ENCODE measurements at regions not wholly inside any gene's neighbourhood (a gene's known extent, or its start where the extent isn't known, plus 50 kb on each side); places are given as distances from the start of the nearest gene placed in this dataset.

DNA sequence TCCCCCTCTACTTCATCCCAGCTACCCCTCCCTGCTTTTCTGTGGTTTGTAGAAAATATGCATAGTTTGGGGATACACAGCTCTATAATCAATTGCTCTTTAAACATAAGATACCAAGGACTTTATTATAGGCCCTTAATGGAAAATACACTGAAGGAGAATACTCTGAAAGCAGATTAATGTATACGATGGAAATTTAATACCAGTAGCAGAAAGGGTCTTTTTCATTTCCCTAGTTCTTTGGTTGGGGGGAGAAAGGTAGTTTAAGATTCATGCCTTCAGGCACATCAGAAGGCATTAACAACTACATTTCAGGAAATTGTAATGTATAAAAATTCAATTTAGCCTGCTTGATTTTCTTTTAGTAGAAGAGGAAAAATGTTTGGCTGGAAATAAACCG is 452.9 kb upstream of the ZNF608 start:
- no peaks in the 10 kb centered on the region for H3K9me3 ChIP-seq (ENCODE audit: control insufficient read depth, low read depth, low read length)
- H3K27ac ChIP-seq (ENCODE audit: low read length), result no peak overlapping the region
- H3K9ac ChIP-seq (ENCODE audit: low read length), result no peak overlapping the region
- no peaks in the 10 kb centered on the region for H3K36me3 ChIP-seq (ENCODE audit: control insufficient read depth, low read depth, low read length)
- no peak overlapping the region for H3K4me3 ChIP-seq (ENCODE audit: low read length)
- H3K27me3 ChIP-seq (ENCODE audit: control insufficient read depth, insufficient read depth, low read length), result no peaks in the 10 kb centered on the region
- peaks cover 38% of the 10 kb centered on the region for H3K4me1 ChIP-seq (ENCODE audit: control insufficient read depth, low read depth, low read length)

DNA sequence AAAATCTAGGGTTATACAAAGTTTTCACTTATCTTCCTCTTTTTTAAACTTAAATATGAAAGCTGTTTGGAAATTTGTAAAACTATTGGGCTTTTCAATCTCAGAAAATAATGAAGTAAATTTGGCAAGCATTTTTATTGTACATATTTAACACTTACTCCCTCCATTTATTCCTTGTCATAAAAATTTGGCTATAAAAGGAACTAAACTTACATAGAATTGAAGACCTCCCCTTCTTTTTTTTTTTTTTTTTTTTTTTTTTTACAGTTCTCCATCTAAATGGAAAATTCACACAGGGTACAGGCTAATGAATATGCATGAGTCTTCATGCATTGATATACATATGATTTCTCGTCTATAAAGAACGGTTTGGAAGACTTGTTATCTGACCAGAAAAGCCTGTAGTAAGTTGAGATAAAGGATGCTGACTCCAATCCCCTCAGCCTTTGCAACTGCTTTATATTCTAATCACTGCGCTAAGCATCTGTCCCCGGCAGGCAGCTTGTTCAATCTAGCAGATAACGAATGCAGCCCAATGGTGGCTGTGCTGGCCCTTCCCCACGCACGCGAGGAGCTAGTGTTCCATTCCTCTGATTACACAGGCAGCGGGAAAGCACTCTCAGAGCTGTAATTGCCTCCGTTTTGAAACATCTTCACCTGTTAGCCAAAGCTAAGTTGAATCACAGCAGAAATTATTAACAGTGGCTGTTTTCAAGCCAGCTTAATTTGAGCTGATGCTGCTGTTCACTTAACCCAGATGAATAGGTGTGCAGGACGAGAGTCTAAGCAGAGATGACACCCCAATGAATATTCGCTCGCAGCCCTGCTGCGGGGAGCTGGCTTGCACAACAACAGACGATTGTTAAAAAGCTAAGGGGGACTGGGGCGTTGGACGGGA is 453.8 kb upstream of the ZNF608 start:
- Histone ChIP-seq H3K4me3 (ENCODE audit: low read length) (peak overlapping the region; percentile 36), H3K9me3 (ENCODE audit: control insufficient read depth, low read depth, low read length) (no peaks in the 10 kb centered on the region), H3K9ac (ENCODE audit: low read length) (no peak overlapping the region), H3K4me1 (ENCODE audit: control insufficient read depth, low read depth, low read length) (peaks cover 38% of the 10 kb centered on the region), H3K27ac (ENCODE audit: low read length) (no peak overlapping the region), H3K27me3 (ENCODE audit: control insufficient read depth, insufficient read depth, low read length) (no peaks in the 10 kb centered on the region), H3K36me3 (ENCODE audit: control insufficient read depth, low read depth, low read length) (no peaks in the 10 kb centered on the region)

DNA sequence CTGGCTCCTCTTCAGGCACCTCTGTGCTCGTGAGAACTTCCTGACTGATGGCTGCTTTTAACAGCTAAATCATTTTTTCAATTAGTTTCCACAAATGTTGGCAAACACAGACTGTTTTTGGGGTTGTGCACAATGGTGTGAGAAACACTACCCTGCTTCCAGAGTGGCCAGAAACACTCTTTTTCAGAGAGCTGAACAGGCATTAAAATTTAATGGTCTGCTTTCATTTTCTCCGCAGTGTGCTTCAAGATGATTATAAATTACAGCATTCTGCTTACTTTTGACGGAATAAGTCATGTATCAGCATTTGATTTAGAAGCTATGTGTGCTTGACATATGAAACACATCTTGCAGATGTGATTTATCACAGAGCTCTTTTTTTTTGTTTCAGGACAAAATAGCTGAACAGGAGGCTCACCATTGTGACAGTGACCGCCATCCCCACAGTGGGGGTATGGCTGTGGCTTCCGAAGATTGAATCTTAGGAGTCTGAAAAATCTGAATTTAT is 454.5 kb upstream of the ZNF608 start:
- peaks cover 41% of the 10 kb centered on the region for H3K4me1 ChIP-seq (ENCODE audit: control insufficient read depth, low read depth, low read length)
- H3K9ac ChIP-seq (ENCODE audit: low read length), result no peak overlapping the region
- H3K27me3 ChIP-seq (ENCODE audit: control insufficient read depth, insufficient read depth, low read length), result no peaks in the 10 kb centered on the region
- peak overlapping the region; percentile 36 for H3K4me3 ChIP-seq (ENCODE audit: low read length)
- H3K27ac ChIP-seq (ENCODE audit: low read length), result no peak overlapping the region
- no peaks in the 10 kb centered on the region for H3K36me3 ChIP-seq (ENCODE audit: control insufficient read depth, low read depth, low read length)
- no peaks in the 10 kb centered on the region for H3K9me3 ChIP-seq (ENCODE audit: control insufficient read depth, low read depth, low read length)

DNA sequence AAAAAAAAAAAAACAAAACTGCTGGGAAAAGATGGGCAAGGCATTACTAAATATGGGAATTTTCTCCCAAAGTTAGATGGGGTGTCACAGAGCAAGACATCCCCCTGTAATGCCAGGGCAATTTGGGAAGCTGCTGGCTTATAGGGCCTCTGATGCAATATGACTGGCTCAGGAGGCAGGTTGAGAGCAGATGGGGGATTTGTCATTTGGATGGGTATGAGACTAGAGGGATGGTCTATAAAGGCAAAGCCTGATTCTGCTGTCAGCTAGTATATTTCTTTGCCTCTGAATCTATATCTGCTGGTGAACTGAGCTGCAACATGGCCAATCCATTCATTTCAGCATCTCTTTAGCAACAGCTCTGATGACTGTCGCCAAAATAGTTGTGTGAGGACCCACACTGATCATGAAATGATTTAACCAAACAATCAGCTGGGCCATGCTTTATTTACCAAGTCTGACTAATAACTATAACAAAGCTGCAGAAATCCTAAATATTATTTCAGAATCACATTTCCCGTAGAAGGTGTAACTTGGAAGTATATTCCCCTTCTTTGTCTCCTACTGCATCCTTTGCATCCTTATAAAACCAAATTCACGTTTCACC is 455.1 kb upstream of the ZNF608 start:
- Histone ChIP-seq H3K9me3 (ENCODE audit: control insufficient read depth, low read depth, low read length) (no peaks in the 10 kb centered on the region), H3K9ac (ENCODE audit: low read length) (no peak overlapping the region), H3K36me3 (ENCODE audit: control insufficient read depth, low read depth, low read length) (no peaks in the 10 kb centered on the region), H3K27me3 (ENCODE audit: control insufficient read depth, insufficient read depth, low read length) (no peaks in the 10 kb centered on the region), H3K4me3 (ENCODE audit: low read length) (no peak overlapping the region), H3K27ac (ENCODE audit: low read length) (no peak overlapping the region), H3K4me1 (ENCODE audit: control insufficient read depth, low read depth, low read length) (peaks cover 44% of the 10 kb centered on the region)

DNA sequence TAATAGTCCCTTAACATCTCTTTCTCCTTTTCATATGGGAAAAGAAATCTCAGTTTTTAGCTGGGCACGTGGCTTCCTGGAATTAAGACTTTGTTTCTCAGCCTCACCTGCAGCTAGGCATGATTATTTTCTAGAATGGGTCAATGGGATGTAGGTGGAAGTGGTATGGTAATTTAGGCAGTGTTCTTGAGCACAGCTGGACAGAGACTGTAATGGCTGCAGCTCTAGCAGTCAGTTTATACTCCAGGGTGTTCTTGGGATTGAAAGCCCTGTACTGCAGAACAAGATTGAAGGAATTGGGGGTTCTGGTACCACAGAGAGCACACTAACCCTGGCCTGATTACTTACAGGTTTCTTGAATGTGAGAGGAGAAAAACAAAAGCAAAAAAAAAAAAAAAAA is 455.9 kb upstream of the ZNF608 start:
- H3K9me3 ChIP-seq (ENCODE audit: control insufficient read depth, low read depth, low read length), result no peaks in the 10 kb centered on the region
- no peak overlapping the region for H3K27ac ChIP-seq (ENCODE audit: low read length)
- no peaks in the 10 kb centered on the region for H3K27me3 ChIP-seq (ENCODE audit: control insufficient read depth, insufficient read depth, low read length)
- no peaks in the 10 kb centered on the region for H3K36me3 ChIP-seq (ENCODE audit: control insufficient read depth, low read depth, low read length)
- no peak overlapping the region for H3K9ac ChIP-seq (ENCODE audit: low read length)
- H3K4me1 ChIP-seq (ENCODE audit: control insufficient read depth, low read depth, low read length), result peaks cover 44% of the 10 kb centered on the region
- H3K4me3 ChIP-seq (ENCODE audit: low read length), result no peak overlapping the region

DNA sequence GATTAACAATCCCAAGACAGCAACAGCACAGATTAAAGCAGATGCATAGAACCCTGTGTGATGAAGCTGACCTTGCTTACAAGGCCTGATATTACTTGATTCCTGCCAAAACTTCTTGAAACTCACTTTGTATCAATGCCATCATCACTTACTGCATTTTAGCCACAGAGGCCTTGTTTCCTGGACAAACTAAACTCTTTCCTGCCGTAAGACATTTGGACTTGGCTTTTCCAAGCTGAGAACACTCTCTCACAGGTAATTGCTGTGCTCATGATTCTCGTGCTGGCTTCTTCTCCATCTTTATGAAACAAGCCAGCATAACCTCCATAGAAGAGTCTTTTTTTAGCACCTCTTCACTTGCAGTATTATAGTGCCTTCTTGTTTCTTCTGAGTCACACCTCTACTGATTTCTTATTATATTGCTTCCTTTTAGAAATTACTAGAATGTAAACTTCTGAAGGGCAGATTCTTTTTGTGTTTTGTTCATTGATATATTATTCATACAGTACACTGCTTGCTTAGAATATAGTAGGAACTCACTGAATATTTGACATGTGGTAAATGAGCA is 456.5 kb upstream of the ZNF608 start:
- Histone ChIP-seq H3K9ac (ENCODE audit: low read length) (no peak overlapping the region), H3K4me3 (ENCODE audit: low read length) (no peak overlapping the region), H3K36me3 (ENCODE audit: control insufficient read depth, low read depth, low read length) (no peaks in the 10 kb centered on the region), H3K27me3 (ENCODE audit: control insufficient read depth, insufficient read depth, low read length) (no peaks in the 10 kb centered on the region), H3K4me1 (ENCODE audit: control insufficient read depth, low read depth, low read length) (peaks cover 44% of the 10 kb centered on the region), H3K27ac (ENCODE audit: low read length) (no peak overlapping the region), H3K9me3 (ENCODE audit: control insufficient read depth, low read depth, low read length) (no peaks in the 10 kb centered on the region)

DNA sequence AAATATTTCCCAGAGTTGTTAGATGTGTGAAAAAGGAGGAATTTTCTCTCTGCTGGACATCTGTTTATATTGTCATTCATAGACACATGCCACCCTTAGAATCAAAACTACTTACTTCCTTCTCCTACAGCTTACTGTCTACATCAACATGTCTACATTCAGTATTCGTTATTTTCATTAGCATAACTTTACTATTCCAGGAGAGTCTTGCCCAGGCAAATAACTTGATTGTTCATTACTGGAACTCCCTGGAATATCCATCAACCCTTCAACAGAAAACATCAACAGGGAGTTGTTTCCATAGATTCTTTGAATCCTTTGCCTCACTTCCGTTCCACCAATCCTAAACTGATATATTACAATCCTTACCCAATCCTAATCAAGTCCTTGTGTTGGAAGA is 457.5 kb upstream of the ZNF608 start:
- H3K4me1 ChIP-seq (ENCODE audit: control insufficient read depth, low read depth, low read length), result peaks cover 37% of the 10 kb centered on the region
- no peaks in the 10 kb centered on the region for H3K36me3 ChIP-seq (ENCODE audit: control insufficient read depth, low read depth, low read length)
- no peak overlapping the region for H3K9ac ChIP-seq (ENCODE audit: low read length)
- no peak overlapping the region for H3K4me3 ChIP-seq (ENCODE audit: low read length)
- H3K27me3 ChIP-seq (ENCODE audit: control insufficient read depth, insufficient read depth, low read length), result no peaks in the 10 kb centered on the region
- no peak overlapping the region for H3K27ac ChIP-seq (ENCODE audit: low read length)
- no peaks in the 10 kb centered on the region for H3K9me3 ChIP-seq (ENCODE audit: control insufficient read depth, low read depth, low read length)

DNA sequence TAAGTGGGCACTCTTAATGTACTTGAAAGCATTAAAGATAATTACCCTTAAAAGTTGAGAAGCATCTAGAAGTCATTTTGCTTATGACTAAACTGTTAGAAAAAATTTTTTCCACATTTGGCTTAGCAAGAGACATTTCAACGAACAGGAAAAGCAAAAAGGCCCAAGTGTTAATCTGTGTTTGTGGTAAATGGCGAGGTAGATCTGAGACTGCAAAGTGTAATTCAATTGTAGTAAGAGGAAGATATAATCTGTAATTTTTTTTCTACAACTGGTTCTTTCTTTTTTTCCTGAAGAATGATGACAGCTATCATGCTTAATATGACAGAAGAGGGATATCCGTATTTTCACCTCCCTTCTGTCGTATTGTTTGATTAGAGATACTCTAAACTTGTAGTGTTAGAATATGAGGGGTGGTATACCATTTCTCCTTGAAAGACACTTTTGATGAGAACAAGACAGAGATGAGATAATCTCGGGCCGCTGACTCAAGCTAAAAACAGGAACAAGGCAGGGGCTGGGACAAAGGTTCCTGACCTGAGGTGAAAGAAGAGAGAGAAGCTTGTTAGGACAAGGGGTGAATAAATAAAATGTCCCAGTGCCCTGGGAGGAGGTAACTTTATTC is 459.3 kb upstream of the ZNF608 start:
- H3K36me3 ChIP-seq (ENCODE audit: control insufficient read depth, low read depth, low read length), result no peaks in the 10 kb centered on the region
- no peaks in the 10 kb centered on the region for H3K27me3 ChIP-seq (ENCODE audit: control insufficient read depth, insufficient read depth, low read length)
- no peaks in the 10 kb centered on the region for H3K9me3 ChIP-seq (ENCODE audit: control insufficient read depth, low read depth, low read length)
- H3K27ac ChIP-seq (ENCODE audit: low read length), result no peak overlapping the region
- H3K4me1 ChIP-seq (ENCODE audit: control insufficient read depth, low read depth, low read length), result peaks cover 19% of the 10 kb centered on the region
- no peak overlapping the region for H3K4me3 ChIP-seq (ENCODE audit: low read length)
- H3K9ac ChIP-seq (ENCODE audit: low read length), result no peak overlapping the region

DNA sequence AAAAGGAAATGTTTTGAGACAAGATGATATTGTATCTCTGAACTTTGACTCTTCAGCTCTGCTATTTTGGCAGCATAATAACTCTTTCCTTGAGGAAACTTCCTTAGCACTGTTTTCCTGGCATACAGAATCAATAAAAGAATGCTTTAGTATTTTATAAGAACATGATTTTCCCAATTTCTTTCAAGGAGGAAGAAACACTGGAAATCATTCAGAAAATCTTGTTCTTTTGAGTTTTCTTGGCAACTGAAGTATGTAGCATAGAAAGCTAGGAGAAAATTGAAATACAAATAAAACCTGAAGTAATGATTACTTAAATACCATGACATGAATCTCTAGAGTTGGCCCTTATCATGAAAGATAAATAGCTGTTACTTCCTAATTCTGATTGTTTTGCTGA is 461.4 kb upstream of the ZNF608 start:
- H3K27me3 ChIP-seq (ENCODE audit: control insufficient read depth, insufficient read depth, low read length), result no peaks in the 10 kb centered on the region
- no peak overlapping the region for H3K4me3 ChIP-seq (ENCODE audit: low read length)
- H3K9ac ChIP-seq (ENCODE audit: low read length), result no peak overlapping the region
- H3K27ac ChIP-seq (ENCODE audit: low read length), result no peak overlapping the region
- no peaks in the 10 kb centered on the region for H3K9me3 ChIP-seq (ENCODE audit: control insufficient read depth, low read depth, low read length)
- H3K36me3 ChIP-seq (ENCODE audit: control insufficient read depth, low read depth, low read length), result no peaks in the 10 kb centered on the region
- H3K4me1 ChIP-seq (ENCODE audit: control insufficient read depth, low read depth, low read length), result peaks cover 6% of the 10 kb centered on the region

DNA sequence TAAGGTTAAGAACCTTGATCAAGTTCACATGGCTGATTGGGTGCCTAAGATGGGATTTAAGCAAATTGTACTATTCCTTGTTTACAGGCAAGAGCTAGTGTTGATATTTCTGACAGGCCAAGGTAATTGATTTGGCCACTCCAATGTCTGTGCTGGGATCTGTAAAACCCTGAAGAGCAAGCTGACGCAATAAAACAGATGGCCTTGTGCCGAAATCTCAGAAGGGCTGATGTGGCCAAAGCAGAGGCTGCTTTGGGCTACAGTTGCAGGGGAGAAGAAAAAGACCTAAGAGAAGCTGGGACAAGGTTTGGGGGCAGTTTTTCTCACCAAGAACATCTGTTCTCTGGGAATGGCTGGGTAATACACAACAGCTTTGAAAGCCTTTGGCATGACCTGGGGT is 463.2 kb upstream of the ZNF608 start:
- Histone ChIP-seq H3K4me3 (ENCODE audit: low read length) (no peak overlapping the region), H3K9me3 (ENCODE audit: control insufficient read depth, low read depth, low read length) (no peaks in the 10 kb centered on the region), H3K4me1 (ENCODE audit: control insufficient read depth, low read depth, low read length) (peaks cover 6% of the 10 kb centered on the region), H3K27me3 (ENCODE audit: control insufficient read depth, insufficient read depth, low read length) (no peaks in the 10 kb centered on the region), H3K36me3 (ENCODE audit: control insufficient read depth, low read depth, low read length) (no peaks in the 10 kb centered on the region), H3K9ac (ENCODE audit: low read length) (no peak overlapping the region), H3K27ac (ENCODE audit: low read length) (no peak overlapping the region)

DNA sequence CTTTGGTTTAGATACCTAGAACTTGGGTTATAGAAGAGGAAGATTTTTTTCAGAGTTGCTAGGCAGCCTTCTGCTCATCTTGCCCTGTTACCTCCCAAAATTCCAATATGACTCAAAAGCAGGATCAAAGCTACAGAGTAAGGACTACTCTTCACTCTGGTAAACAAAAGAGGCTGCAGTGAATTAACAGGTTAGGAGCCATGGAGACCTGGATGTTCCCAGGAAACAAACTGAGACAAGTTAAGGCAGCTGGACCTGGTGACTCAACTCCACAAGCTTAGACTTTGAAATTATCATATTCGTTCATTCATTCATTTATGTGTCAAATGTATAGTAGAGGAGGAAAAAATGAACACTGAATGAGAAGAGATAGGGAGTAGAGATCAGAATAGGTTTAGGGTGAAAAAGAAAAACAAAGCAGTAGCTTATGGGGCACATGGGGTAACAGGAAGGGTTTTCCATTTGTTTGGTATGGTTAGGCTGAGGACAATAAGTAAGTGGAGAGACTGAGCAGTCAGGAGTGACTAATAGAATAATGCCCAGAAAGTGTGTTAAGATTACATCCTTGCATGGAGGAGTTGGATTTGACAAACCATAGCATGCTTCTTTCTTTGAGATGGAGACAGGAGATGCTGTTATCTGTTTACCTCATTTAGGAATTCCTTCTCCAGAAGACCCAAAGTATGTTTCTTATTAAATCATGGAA is 464.0 kb upstream of the ZNF608 start:
- Histone ChIP-seq H3K4me1 (ENCODE audit: control insufficient read depth, low read depth, low read length) (peaks cover 6% of the 10 kb centered on the region), H3K9me3 (ENCODE audit: control insufficient read depth, low read depth, low read length) (no peaks in the 10 kb centered on the region), H3K36me3 (ENCODE audit: control insufficient read depth, low read depth, low read length) (no peaks in the 10 kb centered on the region), H3K27ac (ENCODE audit: low read length) (no peak overlapping the region), H3K27me3 (ENCODE audit: control insufficient read depth, insufficient read depth, low read length) (no peaks in the 10 kb centered on the region), H3K4me3 (ENCODE audit: low read length) (no peak overlapping the region), H3K9ac (ENCODE audit: low read length) (no peak overlapping the region)

Data from iPS-18a (cell line).